ENCODE measurements at regions not wholly inside any gene's neighbourhood (a gene's known extent, or its start where the extent isn't known, plus 50 kb on each side); places are given as distances from the start of the nearest gene placed in this dataset.

DNA sequence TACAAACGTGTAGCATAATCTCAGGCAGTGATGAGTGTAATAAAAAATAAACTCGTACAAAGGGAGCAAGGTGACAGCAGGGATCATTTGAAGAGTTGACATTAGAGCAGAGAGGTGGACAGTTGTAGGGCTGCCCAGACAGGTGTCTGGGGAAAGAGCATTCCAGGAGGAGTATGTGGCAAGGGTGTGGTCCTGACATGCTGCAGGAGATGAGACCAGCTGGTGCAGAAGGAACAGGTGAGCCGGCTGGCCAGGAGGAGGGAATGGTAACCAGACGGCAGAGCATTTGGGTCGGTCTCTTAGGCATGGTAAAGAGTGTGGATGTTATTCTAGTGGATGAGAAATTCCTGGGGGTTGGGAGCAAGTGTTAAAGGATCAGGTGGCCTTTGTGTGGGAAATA is 306.3 kb downstream of the LMX1A start:
- POLR2A ChIA-PET (ENCODE audit: unreplicated experiment), result no interaction called here
- intact Hi-C loops (cut with micrococcal nuclease), result no loop called here
- CTCF ChIA-PET, result interaction anchor here (0.6 kb wide), 1 partner anchor 884 kb away, joined by 3 read pairs; no protein-coding TSS in a partner anchor
- Histone ChIP-seq H3K4me2 (ENCODE audit: low read length) (no peak overlapping the region), H3K4me1 (ENCODE audit: insufficient read depth, low read length) (no peaks in the 10 kb centered on the region), H2AFZ (ENCODE audit: low read length) (no peak overlapping the region), H3K9ac (ENCODE audit: low read length) (no peak overlapping the region), H3F3A (ENCODE audit: low read length, unreplicated experiment) (no peaks in the 10 kb centered on the region), H3K27ac (ENCODE audit: low read length) (no peak overlapping the region), H3K79me2 (ENCODE audit: low read length) (no peaks in the 10 kb centered on the region), H3K4me3 (ENCODE audit: low read length) (no peak overlapping the region), H3K36me3 (ENCODE audit: low read depth, low read length) (no peaks in the 10 kb centered on the region), H3K27me3 (ENCODE audit: low read length) (peaks cover 87% of the 10 kb centered on the region), H4K20me1 (ENCODE audit: low read length) (no peaks in the 10 kb centered on the region), H3K9me3 (ENCODE audit: low read length) (no peaks in the 10 kb centered on the region), H3K9me2 (replicated peaks; ENCODE audit: low read length) (no peaks in the 10 kb centered on the region)
- DNase-seq, result peak; percentile 48
- no peak for ATAC-seq
- no TSS peak for BruUV-seq (replicated peaks)
- TF ChIP-seq EZH2 (IDR thresholded peaks at IDR 0.05; ENCODE audit: low read length, unreplicated experiment) (no peak), EZH2phosphoT487 (IDR thresholded peaks at IDR 0.05; ENCODE audit: borderline replicate concordance, low read length) (no peak)
- TF ChIP-seq, protein P1, sequence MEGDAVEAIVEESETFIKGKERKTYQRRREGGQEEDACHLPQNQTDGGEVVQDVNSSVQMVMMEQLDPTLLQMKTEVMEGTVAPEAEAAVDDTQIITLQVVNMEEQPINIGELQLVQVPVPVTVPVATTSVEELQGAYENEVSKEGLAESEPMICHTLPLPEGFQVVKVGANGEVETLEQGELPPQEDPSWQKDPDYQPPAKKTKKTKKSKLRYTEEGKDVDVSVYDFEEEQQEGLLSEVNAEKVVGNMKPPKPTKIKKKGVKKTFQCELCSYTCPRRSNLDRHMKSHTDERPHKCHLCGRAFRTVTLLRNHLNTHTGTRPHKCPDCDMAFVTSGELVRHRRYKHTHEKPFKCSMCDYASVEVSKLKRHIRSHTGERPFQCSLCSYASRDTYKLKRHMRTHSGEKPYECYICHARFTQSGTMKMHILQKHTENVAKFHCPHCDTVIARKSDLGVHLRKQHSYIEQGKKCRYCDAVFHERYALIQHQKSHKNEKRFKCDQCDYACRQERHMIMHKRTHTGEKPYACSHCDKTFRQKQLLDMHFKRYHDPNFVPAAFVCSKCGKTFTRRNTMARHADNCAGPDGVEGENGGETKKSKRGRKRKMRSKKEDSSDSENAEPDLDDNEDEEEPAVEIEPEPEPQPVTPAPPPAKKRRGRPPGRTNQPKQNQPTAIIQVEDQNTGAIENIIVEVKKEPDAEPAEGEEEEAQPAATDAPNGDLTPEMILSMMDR (conservative IDR thresholded peaks at IDR 0.05; ENCODE audit: low read depth, low read length), result no peak

DNA sequence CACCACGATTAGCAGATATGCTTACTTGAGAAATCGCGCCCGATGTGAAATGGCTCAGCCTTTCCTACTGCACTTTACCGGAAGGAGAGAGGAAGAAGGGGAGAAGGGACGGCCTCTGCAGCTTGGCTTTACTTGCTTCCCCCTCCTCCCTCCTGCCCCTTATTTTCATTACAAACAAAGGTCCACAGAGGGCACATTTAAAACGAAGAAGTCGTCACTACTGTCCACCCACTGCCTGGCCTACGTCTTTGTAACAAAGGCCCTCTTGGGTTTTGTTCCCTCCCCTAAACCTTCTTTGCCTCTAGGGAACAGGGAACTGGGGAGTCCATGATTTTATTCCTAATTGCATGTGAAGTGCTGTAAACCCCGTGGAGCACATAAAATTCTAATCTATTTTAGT is 308.5 kb downstream of the LMX1A start:
- Histone ChIP-seq H3K4me3 (ENCODE audit: low read length) (no peak overlapping the region), H2AFZ (ENCODE audit: low read length) (no peak overlapping the region), H3K36me3 (ENCODE audit: low read depth, low read length) (no peaks in the 10 kb centered on the region), H3K27ac (ENCODE audit: low read length) (no peak overlapping the region), H3K9ac (ENCODE audit: low read length) (no peak overlapping the region), H3K27me3 (ENCODE audit: low read length) (peaks cover 66% of the 10 kb centered on the region), H3K9me2 (replicated peaks; ENCODE audit: low read length) (no peaks in the 10 kb centered on the region), H4K20me1 (ENCODE audit: low read length) (no peaks in the 10 kb centered on the region), H3F3A (ENCODE audit: low read length, unreplicated experiment) (no peaks in the 10 kb centered on the region), H3K79me2 (ENCODE audit: low read length) (no peaks in the 10 kb centered on the region), H3K9me3 (ENCODE audit: low read length) (no peaks in the 10 kb centered on the region), H3K4me2 (ENCODE audit: low read length) (no peak overlapping the region), H3K4me1 (ENCODE audit: insufficient read depth, low read length) (no peaks in the 10 kb centered on the region)
- ChIA-PET CTCF (no interaction called here), POLR2A (ENCODE audit: unreplicated experiment) (no interaction called here)
- no peak for DNase-seq
- intact Hi-C loops (cut with micrococcal nuclease), result no loop called here
- no peak for TF ChIP-seq EZH2 (IDR thresholded peaks at IDR 0.05; ENCODE audit: low read length, unreplicated experiment)
- TF ChIP-seq, protein P1 (conservative IDR thresholded peaks at IDR 0.05; ENCODE audit: low read depth, low read length), result no peak
- TF ChIP-seq EZH2phosphoT487 (IDR thresholded peaks at IDR 0.05; ENCODE audit: borderline replicate concordance, low read length), result no peak
- no peak for ATAC-seq
- BruUV-seq (replicated peaks), result no TSS peak

DNA sequence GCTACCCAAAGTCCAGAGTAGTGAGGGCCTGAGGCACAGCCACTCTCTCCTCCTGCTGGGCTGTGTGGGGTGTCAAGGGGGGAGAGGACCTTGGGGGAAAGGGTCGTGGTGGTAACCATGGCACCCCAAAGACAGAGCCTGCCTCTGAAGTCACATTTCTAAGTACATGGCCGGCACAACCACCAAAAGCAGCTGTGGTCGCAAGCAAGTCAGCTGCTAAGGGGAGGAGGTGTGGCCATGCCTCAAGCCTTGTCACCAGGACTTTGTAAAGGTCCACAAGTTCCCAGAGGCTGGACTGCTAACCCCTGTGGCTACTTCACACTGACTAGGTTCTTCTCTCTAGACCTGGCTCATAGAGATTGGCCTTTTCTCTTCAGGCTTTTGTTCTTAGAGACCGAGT is 310.6 kb downstream of the LMX1A start:
- BruUV-seq (replicated peaks), result no TSS peak
- CTCF ChIA-PET, result no interaction called here

More for the DNA sequence above, 310.6 kb downstream of the LMX1A start:
- TF ChIP-seq EZH2 (IDR thresholded peaks at IDR 0.05; ENCODE audit: low read length, unreplicated experiment), result no peak
- no peak for TF ChIP-seq EZH2phosphoT487 (IDR thresholded peaks at IDR 0.05; ENCODE audit: borderline replicate concordance, low read length)
- TF ChIP-seq, protein P1 (conservative IDR thresholded peaks at IDR 0.05; ENCODE audit: low read depth, low read length), result no peak
- H4K20me1 ChIP-seq (ENCODE audit: low read length), result no peaks in the 10 kb centered on the region
- H3K36me3 ChIP-seq (ENCODE audit: low read depth, low read length), result no peaks in the 10 kb centered on the region
- no peak overlapping the region for H3K4me2 ChIP-seq (ENCODE audit: low read length)
- no peaks in the 10 kb centered on the region for H3K79me2 ChIP-seq (ENCODE audit: low read length)
- intact Hi-C loops (cut with micrococcal nuclease), result no loop called here
- H2AFZ ChIP-seq (ENCODE audit: low read length), result no peak overlapping the region
- H3F3A ChIP-seq (ENCODE audit: low read length, unreplicated experiment), result no peaks in the 10 kb centered on the region
- no peaks in the 10 kb centered on the region for H3K9me2 ChIP-seq (replicated peaks; ENCODE audit: low read length)
- H3K9me3 ChIP-seq (ENCODE audit: low read length), result no peaks in the 10 kb centered on the region
- H3K9ac ChIP-seq (ENCODE audit: low read length), result no peak overlapping the region
- H3K27ac ChIP-seq (ENCODE audit: low read length), result no peak overlapping the region
- peaks cover 56% of the 10 kb centered on the region for H3K27me3 ChIP-seq (ENCODE audit: low read length)
- POLR2A ChIA-PET (ENCODE audit: unreplicated experiment), result no interaction called here
- DNase-seq (no peak), ATAC-seq (no peak)
- H3K4me1 ChIP-seq (ENCODE audit: insufficient read depth, low read length), result no peaks in the 10 kb centered on the region
- H3K4me3 ChIP-seq (ENCODE audit: low read length), result no peak overlapping the region

All from PC-3 (cell line).